Retina (tissue), 1 donor: ENCODE measurements at regions not wholly inside any gene's neighbourhood (a gene's known extent, or its start where the extent isn't known, plus 50 kb on each side); places are given as distances from the start of the nearest gene placed in this dataset.

Experiments used
- DNase-seq: peaks from one replicate; pipeline ENCODE4 v3.0.0-alpha.2; 2016

DNA sequence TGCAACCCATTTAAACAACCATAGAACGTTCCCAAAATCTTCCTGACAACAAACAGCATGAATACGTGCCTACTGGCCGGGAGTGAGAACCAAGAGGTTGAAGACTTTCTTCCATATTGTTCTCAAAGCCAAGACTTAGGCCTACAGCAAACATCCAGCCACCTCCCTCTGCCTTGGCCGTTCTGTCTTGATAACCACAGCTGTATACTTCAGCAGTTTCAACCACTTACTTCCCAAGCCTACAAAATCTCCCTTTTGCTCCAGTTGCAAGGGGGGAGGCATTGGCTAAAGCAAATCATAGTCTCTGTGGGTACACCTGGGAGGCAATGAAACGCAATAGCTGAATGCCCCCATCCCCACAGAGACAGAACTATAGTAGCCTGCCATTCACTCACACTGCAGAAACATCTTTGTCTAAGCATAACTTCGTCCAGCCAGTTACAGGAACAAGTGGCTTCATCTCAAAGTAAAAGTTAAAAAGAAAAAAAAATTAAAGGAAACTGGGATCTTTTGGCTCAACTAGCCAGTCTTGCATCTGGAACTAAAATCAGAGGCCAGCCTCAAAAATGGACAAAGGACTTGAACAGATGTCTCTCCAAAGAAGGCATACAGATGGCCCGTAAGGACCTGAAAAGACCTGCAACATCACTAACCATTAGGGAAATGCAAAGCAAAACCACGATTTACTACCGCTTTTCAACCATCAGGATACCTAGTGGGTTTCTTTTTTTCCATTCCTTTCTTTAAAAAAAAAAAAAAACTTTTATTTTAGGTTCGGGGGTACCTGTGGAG is 186.0 kb downstream of the PSMG1 start:
- DNase-seq: no peak

- no peak for DNase-seq
Observed at GRCh38 chr21:38996355-38996754, 186.9 kb downstream of the PSMG1 start.

GRCh38 chr21:38995731-38996130 is 187.5 kb downstream of the PSMG1 start:
- DNase-seq: no peak

- DNase-seq: no peak
Observed at GRCh38 chr21:38995071-38995669, 188.1 kb downstream of the PSMG1 start.

DNA sequence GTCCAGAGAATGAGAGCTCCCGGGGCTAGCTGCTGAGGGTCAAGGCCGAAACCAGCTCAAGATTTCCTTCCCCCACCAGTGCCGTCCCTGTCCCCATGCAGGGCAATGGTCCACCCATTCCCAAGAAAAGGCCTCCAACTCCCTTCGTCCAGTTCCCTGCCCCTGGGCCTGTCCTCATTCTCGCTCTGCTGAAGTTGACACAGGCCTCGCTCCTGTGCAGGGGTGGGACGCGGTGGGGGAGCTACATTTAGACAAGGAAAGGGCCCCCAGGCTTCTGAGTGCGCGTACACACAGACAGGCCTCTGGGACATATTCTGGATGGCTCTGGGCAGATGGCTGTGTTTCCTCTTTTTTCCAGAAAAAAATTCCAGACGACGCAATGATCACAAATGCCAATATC is 188.3 kb downstream of the ETS2 start:
- DNase-seq: no peak

- DNase-seq: no peak
Observed at GRCh38 chr21:38993561-38993960, 187.8 kb downstream of the ETS2 start.

- DNase-seq: no peak
Observed at GRCh38 chr21:38992737-38993136, 187.0 kb downstream of the ETS2 start.

DNA sequence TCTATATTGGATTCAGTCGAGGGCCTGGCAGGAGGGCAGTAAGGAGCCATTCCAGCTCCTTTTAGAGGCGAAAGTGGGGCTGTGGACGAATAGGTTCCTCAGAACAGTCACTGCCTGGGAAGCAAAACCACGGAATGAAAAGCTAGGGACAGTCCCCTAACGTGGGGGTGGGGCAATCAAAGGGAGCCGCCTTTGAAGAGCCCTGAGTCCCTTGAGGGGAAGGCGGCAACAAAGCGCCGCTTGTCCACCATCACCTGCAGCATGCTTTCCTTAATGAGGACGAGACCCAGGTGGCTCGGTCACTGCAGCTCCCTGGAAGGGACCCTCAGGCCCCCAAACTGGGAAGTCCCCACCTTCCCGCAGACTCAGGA is 184.7 kb downstream of the ETS2 start:
- no peak for DNase-seq

DNA sequence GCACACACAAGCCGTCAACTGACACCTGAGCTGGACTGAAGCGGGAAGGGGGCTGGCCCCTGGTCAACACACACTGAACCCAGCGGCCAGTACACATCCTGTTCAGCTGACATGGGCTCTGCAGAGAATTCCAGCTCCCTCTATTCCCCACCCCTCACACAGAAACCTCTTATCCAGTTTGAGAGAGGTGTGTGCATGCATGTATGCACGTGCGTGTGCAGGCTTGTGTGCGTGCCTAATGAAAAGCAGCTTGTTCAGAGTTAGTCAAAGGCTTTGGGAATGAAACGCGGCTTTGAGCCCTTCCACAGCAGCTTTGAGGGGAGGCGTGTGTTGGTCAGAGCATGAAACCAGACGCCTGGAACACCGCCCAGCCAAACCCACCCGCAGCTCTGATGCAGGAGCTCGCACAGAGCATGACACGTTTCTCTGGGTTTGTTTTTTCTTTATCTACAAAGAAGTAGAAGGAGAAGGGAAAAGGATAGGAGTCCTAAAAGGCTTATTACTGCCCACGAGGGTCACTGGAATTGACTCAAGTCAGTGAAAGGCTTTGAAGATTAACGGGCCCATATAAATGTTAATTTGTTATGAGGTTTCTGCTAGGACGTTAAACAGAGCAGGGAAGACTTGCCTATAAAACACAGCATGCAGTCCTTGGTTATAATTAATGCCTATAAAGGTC is 184.2 kb downstream of the ETS2 start:
- peak; percentile 71 for DNase-seq

GRCh38 chr21:38989379-38989744 is 183.6 kb downstream of the ETS2 start:
- no peak for DNase-seq

DNA sequence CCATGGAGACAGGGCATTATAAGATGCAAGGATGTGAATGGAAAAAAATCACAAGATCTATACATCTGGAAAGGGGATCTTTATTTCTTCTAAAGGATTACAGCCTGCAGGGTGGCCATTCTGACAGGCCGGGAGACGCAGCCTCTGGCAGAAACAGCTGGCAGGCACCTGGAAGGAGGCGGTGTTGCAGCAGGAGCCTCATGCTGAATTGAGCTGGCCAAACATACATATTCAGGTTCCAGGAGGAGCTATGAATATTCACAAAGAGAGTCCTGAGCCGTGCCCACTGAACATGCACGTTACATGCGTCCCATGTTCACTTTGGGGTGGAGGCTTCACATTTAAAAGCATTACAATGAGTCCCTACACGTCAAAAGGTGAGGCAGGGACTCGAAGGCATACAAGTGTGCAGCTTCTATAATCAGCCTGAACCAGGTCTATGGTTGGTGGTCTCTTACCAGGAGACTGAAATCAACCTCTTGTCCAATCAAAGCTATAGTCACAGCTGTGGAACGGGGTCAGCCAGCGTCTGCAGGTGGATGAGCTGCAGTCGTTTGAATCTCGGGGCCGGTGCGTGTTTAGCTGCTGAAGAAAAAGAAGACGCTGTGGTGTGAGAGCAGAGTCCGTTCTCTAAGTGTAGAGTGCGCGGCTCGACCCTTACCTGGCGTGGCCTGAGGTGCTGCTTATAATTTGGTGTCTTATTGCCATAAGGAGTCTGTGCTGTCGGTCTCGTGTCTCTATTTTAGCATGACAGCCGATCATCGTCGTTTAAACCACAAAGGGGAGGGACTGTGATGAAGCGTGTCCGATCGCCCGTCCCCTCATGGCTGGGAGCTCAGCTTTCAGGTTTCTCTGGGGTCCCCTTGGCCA is 183.0 kb downstream of the ETS2 start:
- peak; percentile 63 for DNase-seq

DNA sequence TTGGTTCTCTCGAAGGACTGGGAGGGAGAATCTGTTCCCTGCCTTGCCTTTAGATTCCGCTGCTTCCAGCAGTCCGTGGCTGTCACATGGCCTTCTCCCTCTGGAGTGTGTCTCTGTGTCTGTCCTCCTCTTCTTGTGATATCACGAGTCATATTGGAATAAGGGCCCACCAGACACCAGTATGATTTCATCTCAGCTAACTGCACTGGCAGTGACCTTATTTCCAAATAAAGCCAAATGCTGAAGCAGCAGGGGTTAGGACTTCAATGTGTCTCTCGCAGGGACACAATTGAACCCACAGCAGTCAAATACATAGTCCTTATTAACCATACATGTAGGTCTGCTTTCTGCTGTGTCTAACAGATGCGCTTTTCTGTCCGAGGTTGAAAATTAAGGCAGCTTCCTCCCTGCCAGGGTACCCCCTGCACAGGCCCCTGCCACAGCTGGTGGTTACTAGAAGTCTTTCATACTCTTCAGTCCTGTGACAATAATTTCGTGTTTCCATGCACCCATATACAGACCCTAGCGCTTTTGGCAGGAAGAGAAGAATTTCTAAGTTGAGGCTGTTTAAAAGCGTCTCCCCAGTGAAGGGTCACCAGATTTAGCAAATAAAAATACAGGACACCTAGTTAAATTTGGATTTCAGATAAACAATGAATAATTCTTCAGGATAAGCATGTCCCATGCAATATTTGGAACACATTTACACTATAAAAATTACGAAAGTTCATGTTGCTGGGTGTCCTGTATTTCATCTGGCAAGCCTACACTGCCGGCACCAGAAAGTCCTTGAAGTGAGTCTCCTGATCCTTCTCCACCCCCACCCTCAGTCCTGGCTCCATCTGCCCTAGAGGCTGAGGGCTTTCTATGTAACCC is 182.1 kb downstream of the ETS2 start:
- peak; percentile 62 for DNase-seq

DNA sequence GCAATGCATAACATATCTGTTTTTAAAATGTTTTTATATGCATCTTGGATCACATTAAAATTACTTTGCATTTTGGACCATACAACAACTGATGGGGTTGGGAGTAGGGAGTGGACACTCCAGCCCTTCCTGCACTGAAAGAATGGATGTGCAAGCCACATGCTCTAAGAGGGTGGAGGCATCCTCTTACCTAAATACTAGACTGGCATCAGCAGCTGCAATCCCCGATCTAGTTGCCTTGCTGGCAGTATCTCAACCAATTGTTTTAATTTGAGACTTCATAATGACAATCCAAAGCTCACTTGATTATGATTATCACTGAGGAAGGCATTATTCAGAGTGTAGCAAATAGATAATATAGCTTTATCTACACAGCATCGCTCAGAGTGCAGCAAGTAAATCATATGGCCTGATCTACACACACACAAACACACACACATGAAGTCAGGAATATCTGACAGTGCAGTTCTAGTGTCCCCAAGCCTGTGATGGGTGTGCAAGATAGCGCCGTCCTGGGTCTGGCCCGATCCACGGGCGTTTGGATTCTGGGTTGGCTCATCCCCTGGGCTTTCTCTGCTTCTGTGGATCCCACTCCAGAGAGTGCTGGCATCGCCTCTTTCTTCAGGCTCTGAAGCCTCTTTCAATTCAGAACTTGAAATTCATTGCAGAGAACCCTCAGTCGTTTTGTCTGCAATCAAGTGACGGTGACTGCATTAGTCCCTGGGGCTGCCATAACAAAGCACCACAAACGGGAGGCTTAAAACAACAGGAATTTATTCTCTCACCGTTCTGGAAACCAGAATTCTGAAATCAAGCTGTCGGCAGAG is 181.3 kb downstream of the ETS2 start:
- DNase-seq: no peak

DNA sequence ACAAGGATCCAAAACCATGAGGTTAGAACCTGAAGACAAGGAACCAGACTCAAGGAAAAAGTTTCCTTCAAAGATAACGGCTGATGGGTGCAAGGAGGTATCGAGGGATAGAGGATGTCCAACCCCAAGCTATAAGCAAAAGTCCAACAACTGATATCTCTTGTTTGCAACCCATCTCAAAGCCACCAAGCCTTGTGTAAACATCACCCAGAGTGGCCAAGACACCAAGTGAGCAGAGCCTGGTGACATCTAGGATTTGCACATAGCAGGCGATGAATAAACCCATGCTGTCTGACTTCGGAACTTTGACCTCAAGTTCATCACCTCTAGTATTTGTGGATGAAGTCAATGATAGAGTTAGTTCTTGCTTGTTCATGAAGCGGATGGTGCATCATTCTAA is 180.7 kb downstream of the ETS2 start:
- no peak for DNase-seq

DNA sequence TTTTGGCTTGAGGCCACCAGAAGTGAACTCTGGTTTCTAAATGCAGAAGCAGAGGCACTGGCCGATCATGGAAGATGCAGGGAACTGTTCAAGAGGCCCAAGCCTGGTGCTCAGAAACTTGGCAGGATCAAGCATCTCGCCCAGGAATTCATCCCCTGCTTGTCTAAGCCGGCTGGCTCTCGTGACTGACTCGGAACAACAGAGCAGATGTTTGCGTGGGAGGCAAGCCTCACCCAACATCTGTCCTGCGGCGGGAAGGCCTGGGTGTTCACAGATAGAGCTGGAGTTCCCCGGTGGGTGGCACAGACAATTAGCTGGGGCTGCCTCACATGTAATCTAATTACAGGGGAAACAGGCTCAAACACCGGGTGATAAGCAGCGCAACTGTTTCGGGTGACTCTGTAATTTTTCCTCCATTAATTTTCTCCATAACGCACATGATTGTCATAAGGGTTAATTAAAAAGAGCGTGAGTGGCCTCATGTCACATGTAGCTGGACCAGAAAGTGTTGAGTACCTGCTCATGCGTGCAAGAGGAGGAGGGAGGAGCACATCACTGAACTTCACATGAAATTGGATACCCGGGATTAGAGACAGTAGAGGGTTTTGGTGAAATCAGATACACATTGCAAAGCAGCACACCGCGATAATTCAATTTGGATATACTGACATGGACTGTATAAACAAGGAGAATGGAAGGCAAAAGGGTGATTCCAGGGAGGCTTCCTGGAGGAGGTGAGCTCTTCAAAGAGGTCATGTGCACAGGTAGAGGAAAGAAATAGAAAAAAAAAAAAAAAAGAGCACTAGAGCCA is 180.0 kb downstream of the ETS2 start:
- DNase-seq: peak; percentile 65

DNA sequence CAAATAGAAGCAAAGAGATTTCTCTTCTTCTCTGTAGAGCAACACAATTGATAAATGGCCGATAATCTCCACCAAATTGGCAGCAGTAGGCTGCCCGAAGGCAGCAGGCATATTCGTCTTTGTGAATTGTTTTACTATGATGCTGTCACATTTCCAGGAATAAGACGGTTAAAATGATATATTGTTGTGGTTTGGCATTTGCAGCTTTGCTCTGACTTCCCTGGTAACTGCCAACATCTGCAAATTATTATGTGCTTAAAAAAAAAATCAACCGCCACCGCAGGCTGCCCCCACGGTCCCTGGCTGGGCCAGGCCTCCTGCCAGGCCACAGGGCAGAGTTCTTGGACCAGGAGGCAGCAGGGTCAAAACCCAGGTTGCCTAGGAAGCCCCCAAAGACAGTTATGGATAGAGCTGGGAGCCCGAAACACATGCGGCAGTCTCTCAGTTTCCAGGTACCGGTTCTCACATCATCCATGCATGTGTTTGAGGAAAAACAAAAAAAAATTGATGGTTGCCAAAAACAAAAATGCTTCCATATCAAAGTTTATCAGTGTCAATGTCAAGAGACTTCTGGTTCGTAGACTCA is 179.3 kb downstream of the ETS2 start:
- no peak for DNase-seq

GRCh38 chr21:38984568-38984967 is 178.8 kb downstream of the ETS2 start:
- DNase-seq: no peak

DNA sequence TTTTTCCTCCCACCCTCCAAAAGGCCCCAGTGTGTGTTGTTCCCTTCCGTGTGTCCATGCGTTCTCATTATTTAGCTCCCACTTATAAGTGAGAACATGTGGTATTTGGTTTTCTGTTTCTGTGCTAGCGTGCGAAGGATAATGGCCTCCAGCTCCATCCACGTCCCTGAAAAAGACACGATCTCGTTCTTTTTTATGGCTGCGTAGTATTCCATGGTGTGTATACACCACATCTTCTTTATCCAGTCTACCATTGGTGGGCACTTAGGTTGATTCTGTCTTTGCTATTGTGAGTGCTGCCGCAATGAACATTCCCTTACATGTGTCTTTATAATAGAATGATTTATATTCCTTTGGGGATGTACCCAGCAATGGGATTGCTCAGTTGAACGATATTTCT is 177.8 kb downstream of the ETS2 start:
- no peak for DNase-seq

GRCh38 chr21:38982804-38983203 is 177.1 kb downstream of the ETS2 start:
- no peak for DNase-seq

- no peak for DNase-seq
Observed at GRCh38 chr21:38982096-38982495, 176.4 kb downstream of the ETS2 start.
